ENCODE measurements at regions not wholly inside any gene's neighbourhood (a gene's known extent, or its start where the extent isn't known, plus 50 kb on each side); places are given as distances from the start of the nearest gene placed in this dataset.

GRCh38 chr5:101206534-101206933, 303.5 kb upstream of the ST8SIA4 start:
- TF ChIP-seq CTCF (IDR thresholded peaks at IDR 0.05) (no peak), POLR2A (IDR thresholded peaks at IDR 0.05) (no peak), EP300 (IDR thresholded peaks at IDR 0.05) (no peak)
